ENCODE measurements at regions not wholly inside any gene's neighbourhood (a gene's known extent, or its start where the extent isn't known, plus 50 kb on each side); places are given as distances from the start of the nearest gene placed in this dataset.

- TF ChIP-seq CTCF (IDR thresholded peaks at IDR 0.05), result no peak
- no peak for TF ChIP-seq EP300 (IDR thresholded peaks at IDR 0.05)
Measured at GRCh38 chr10:131021969-131022368, 289.6 kb downstream of the TCERG1L start.

All from ovary (tissue), 3 donors.